Glomerular visceral epithelial cell (primary cell): ENCODE measurements at regions not wholly inside any gene's neighbourhood (a gene's known extent, or its start where the extent isn't known, plus 50 kb on each side); places are given as distances from the start of the nearest gene placed in this dataset.
"Not testable (repeated sequence)": the region's sequence is repeated elsewhere in the genome, so short reads cannot be mapped to it uniquely, and the experiment has no call there.

Source experiments
- DNase-seq: peaks from one replicate; pipeline ENCODE4 v3.0.0-alpha.2; 2016; ENCODE audit errors: extremely low spot score

DNA sequence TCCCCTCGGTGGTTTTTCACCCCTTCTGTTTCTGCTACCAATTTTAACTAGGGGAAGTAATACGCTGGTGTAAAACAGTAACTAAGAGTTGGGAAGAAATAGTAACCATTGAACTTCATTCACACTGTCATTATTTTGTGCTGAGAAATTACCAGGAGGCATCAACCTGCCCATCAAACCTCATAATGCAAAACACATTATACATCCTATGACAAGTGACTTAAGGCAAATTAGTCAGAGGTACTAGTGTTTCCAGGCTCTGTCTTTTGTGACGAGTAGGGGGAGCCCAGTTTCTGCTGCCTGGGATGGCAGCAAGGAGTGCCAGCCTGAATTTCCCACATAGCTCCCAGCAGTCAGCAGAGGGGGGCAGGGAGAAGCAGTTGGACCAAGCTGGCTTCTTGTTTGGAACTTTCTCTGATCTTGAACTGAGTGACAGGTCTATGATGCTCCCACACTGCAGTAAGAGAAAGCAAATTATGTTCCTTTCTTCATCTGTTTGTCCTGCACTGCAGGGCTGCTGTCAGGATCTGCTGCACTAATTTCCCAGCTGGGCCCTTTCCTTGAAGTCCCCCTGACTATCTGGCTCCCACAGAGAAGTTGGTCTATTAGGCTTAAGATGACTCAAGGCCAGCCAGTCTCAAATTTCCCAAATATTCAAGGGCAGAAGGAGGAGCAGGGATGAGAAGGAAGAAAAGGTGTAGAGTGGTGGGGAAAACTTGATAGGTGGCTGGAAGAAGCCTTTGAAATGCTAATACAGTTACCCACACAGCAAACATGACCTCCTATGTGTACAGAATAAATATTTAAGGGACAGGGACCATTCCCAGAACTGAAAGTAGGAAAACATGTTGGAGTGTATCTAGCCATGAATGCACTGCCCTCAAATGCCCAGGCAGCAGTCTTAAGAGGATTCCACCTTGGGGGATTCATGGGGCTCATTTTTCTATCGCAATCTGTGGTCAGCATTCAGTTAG lies 322.8 kb downstream of the SEC16B start:
- no peak for DNase-seq

DNA sequence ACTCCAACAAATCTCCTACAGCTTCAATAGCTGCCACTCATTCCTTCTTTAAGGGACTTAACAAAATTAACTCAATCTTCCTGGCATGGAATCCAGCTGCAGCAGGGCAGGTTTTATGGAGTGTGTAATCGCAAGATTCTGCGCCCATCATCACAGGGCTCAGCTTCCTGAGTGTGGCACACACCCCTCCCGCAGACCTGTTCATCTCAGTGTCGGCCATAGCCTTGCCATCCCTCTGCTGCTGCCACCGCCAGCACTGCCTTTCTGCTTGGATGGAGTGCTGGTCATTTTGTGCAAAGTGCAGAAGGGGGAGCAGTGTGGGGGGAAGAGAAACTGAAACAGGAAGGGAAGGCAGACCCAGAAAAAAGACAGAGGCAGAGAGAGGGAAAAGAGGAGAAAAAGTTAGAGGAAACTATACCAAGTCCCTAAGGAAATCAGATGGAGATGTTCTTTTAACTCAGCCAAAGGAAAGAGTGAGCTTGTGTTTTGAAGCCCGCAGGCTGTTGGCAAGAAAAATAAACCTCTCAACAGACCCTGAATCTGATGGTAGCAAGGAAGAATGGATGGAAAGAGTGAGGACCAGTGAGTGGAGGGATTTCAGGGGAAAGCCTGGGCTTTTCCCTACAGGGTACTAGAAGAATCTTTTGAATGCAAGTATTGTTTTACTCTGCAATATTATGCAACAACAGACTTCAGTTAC lies 324.2 kb downstream of the SEC16B start:
- DNase-seq, result no peak

DNA sequence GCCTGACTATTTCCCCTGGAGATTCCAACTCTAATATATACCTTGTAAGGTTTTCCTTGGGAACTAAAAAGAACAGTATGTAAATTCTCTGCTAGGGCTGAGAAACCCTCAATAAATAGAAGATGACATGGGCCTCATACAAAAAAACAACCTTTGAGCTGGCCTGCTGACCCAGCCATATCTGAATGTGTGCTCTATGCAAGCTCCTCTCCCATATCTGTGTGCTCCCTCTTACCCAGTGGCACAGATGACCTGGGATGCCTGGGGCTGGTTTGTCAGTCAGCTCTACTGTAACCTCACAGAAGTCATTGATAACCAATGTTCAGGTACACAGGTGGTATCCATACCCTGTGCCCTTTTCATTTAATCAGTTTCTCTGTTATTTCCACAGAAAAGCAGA lies 329.2 kb downstream of the SEC16B start:
- no peak for DNase-seq

DNA sequence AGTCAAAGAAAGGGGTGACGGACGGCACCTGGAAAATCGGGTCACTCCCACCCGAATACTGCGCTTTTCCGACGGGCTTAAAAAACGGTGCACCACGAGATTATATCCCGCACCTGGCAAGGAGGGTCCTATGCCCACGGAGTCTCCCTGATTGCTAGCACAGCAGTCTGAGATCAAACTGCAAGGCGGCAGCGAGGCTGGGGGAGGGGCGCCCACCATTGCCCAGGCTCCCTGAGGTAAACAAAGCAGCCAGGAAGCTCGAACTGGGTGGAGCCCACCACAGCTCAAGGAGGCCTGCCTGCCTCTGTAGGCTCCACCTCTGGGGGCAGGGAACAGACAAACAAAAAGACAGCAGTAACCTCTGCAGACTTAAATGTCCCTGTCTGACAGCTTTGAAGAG lies 335.7 kb downstream of the SEC16B start:
- DNase-seq, result not testable (repeated sequence)

DNA sequence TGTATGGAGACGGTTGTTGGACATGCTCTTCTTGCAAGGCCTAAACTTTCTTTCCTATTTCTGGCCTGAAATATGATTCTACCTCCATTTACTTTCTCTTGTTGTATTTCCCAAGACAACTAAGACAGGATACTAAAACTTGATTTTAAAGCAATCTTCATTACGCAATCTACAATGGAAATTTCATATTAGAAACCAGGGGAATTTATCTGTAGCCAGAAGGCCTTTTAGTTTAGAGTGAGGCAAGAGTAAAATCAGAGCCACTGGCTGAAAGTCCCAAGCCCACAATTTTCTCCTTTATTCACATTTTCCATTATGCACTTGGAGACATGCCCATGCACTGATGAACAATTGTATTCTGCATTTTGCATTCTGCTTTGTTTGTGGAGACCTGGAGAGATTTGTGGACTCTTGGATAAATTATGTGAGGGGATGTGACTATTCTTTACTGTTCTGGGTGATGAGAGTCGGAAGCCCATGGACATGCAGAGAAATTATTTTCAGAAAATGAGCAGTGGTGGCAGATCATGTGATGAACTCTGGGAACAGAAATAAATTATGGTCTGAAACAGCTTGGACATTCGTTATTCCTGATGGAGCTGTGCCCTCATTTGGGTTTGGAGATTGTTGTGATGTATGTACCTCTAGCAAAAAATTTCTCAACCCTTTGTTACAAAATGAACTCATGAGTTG lies 336.8 kb downstream of the SEC16B start:
- no peak for DNase-seq

DNA sequence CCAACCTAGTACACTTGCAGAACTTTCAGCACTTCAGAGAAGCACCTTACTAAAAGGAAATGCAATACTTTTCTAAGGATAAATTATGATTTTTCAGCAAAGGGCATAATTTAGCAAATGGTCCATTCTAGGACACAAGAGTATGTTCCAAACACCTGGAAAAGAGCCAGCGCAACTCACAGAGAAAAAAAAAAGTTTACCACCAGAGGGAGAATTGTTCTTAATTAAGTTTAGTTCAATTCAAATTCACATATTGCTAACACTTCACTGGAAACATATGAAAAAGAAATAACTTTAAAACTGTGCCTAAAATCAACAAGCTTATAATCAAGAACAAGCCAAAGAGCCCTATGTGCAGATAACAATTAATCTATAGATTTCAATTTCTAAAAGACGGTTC lies 338.1 kb downstream of the SEC16B start:
- DNase-seq, result no peak

DNA sequence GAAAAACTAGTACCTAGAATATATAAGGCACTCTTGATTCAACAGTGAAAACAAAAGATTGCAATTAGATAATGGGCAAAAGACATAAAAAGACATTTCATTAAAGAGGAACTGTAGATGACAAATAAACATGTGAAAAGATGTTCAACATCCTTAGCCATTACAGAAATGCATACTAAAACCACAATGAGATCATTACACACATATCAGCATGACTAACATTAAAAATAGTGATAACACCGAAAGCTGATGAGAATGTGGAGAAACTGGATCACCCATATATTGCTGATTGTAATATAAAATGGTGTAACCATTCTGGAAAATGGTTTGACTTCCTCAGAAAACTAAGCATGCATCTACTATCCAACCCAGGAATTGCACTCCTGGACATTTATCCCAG lies 340.3 kb downstream of the SEC16B start:
- DNase-seq, result no peak

DNA sequence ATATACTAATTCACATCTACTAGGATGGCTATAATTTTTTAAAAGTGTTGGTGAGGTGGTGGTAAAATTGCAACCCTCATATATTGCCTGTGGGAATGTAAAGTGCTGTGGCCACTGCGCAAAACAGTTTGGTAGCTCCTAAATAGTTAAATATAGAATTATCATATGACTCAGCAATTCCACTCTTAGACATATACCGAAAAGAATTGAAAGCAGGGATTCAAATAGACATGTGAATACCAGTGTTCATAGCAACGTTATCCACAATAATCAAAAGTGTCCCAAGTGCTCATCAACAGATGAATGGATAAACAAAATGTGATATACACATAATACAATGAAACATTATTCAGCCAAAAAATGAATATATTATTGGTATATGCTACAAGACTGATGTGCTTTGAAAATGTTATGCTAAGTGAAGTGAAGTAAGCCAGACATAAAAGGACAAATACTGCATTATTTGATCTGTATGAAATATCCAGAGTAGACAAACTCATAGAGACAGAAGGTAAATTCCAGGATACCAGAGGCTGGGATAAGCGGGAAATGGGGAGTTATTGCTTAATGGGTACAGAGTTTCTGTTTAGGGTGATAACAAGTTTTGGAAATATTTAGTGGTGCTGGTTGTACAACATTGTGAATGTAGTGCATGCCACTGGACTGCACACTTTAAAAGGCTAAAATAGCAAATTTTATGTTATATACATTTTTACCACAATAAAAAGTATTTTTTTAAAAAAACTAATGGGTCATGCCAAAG lies 342.5 kb downstream of the SEC16B start:
- no peak for DNase-seq

DNA sequence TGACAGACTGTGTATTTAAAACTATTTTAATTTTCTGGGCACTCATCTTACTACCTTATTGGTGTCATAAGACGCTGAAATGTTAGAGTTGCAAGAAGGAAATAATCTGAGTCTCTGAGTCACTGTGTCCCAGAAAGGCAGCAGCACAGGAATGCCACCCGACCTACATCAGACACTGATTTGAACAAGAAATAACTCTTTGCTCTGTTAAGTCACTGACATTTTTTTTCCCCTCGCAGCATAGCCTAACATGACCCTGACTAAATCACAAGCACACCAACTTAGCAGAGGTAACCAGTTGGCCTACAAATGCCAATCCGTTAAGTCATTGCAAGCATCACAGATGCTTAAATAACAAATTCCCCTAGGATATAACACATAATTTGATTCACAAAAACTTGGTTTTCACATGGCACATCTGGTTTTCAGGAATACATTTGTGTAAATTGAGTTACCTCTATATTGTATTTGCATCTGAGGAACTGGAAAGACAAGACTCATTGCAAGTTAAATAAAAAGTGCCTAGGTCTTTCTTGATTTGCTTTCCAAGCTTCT lies 349.1 kb downstream of the SEC16B start:
- no peak for DNase-seq

DNA sequence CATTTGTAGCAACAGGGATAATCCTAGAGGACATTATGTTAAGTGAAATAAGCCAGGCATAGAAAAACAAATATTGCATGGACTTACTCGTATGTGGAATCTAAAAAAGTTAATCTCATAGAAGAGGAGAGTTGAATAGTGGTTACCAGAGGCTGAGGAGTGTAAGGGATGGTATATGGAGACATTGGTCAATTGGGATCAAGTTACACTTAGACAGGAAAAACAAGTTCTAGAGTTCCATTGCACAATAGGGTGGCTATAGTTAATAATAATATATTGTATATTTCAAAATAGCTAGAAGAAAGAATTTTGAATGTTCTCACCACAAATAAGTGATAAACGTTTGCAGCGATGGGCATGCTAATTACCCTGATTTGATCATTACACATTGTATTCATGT lies 354.6 kb downstream of the SEC16B start:
- no peak for DNase-seq

DNA sequence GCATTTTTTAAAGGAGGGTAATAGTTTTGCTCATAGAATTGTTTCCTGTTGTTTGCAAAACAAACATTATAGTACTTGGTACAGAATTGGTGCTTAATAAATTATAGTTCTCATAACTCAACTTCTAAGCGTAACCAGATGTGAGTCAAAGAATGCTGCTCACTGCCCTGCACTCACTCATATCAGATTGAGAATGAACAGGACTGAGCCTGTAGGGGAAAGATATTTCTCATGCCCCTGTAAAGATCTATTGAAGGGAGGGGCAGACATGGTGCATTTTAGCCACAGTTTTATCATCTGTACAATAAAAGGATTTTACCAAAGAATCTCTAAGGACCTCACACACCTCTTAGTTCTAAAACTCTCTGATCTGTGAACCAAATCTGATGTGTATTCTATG lies 358.5 kb downstream of the SEC16B start:
- DNase-seq, result no peak

DNA sequence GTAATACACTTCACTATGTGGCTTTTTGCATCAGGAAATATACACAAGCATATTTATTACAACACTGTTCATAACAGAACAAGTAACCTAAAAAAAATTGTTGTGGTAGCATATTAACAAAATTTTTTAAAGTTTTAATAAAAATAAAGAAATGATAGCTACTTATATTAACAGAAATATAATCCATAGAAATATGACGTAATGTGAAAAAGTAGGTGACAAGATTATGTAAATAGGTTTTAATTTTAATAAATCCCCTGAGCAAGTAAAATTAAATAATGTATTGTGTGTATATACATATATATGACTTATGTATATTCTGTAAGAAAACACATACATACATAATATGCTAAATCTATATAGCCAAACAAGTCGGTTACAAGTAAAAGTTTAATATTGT lies 359.9 kb downstream of the SEC16B start:
- no peak for DNase-seq

DNA sequence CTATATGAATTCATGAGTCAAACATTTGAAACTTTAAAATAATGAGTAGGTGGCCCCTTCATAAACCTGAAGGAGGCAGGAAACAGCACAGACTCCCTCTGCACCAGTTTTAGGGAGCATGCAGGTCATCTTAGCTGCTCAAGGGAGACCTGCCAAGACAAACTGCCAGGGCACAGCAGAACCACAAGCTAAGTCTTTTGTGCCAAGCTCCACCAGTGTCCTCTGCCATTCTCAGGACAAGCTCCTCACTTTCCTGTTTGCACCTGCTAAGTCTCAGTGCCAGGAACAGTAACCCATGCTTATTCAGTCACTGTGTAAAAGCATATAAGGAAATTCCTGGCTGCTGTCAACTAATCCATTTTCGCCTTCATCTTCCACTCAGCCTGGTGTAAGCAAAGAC lies 368.9 kb downstream of the SEC16B start:
- DNase-seq, result no peak

DNA sequence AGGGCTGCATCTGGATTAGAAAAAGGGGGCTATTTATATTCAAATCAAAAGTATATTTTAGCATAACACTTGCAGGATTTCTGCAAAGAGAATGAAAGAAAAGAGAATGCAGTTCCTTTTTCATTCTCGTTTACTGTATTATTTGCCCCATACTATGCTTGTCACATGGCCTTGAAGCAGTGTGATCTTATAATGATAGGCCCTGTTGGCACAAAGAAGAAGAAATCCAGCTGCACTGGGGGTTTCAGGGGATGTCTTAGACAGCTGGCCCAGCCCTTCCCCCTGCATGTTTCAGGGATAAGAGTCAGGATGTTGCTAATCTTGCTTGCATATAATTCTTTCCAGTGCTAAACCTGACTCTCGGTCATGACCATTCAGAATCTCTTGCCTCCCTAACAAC lies 369.5 kb downstream of the SEC16B start:
- no peak for DNase-seq

DNA sequence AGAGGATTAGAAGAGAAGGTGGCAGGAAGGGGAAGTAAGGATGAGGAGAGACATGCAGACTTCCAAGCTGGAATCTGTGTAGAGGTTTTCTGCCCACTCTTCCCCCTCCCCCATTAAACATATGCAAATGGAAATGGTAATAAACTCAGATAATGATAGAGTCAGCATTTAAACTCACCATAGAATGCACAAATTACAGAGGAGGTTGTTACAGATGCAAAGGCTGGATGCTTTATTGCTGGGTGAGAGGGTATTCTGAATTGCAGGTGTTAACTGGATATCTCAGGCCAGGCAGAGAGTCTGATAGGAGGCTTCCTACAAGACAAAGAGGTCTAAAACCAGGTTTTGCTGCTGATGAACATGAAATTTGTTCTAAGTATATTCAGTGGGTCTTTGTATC lies 372.5 kb downstream of the SEC16B start:
- no peak for DNase-seq

DNA sequence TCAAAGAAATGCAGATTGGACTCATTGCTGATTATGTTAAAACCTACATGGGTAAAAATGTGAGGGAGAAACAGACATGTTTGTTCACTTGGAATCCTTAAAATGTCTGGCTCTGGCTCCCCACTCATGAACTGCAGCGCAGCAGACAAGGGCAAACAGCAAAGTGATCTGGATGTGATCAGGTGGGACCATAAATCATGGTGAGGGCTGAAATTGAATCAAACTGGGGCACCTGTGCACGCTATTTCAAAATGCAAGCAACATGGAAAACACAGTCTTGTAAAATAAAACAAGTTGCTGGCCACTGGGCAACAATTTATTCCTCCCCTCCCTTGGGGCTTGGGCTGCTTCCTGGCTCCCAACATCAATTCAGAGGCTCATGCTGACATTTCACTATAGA lies 373.4 kb downstream of the SEC16B start:
- DNase-seq, result no peak

DNA sequence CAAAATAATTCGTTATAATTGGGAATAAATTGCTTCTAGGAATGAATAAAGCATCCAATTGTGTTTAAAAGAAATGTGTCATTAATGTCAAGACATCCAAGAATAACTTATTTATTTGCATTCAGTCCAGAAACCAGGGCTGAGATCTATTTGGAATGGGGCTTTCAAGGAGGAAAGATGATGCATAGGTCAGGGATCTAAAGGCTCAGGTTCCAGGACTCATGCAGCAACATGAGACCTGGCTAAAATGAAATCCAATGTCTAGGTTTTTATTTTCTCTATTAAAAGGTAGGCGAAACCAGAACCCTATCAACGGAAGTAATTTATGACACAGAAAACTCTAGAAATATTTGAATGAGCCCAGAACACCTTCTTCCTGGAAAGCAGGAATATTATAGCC lies 376.8 kb downstream of the SEC16B start:
- no peak for DNase-seq

DNA sequence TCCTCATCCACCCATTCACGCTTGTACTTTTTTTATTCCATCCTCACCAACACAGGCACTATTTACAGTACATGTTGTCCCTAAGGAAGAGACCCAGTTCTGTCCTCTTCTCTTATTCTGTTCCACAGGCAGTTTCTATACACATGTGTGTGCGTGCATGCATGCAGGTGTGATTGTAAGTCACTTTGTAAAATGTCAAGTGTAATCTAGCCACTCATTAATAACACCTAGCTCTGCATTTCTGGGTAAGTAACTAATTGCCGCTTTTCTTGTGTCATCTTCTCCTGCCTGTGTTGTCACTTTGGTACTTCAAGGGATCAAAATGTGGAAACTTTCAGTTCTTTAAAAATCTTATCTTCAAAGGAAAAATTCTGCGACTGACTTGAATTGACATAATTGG lies 377.2 kb downstream of the SEC16B start:
- DNase-seq, result no peak

DNA sequence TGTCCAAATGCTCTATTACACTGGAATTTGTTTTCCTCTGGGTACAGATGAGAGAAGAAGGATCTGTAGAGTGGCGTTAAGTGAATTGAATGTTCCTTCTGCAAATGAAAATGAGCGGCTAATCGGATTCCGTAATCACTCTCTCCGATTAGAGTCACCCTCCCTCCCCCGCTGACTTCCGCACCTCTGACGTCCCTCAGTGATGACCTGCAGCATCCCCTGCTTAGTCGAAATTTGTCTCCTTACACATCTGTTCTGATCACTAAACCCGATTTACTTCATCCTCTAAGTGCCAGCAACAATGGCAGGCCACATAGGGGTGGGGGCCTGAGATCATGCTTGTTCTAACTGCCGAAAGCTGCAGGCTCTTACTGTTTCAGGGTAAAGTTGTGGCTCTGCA lies 378.7 kb downstream of the SEC16B start:
- no peak for DNase-seq

DNA sequence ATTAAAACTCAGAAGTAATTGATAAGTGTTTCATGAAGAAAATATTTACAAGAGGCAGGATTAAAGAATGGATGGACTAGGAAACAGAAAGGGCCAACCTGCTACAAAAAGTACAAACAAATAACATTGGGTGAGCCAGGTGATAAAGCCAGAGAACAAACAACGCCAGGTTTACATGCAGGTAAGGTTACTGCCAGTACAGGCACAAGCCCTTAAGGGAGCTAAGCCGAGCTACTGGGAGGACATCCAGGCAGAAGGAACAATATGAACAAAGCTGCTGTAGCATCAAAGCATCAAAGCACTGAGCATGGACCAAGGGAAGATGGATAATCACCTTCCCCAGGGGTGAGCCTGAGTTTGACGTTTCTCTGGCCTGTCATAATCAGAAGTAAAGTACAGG lies 380.7 kb downstream of the SEC16B start:
- DNase-seq, result no peak

DNA sequence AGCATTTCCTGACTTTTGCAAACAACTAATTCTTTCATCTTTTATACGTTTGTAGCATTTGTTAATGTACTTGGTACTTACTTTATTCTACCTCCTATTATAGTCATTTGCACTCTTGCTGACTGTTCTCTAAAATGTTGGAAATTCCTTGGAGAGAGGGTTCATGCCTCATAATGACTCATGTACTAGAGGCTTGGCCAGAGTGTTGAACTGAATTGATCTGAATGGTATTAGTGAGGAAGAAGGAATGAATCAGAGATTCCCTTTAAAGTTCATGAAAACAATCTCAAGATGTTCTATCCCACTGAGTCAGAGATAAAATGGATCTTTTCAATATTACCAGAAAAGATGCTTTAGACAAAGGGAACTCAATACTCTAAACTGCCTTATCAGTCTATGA lies 383.4 kb downstream of the SEC16B start:
- DNase-seq, result no peak
